Neural cell (in vitro differentiated cells): ENCODE measurements at regions not wholly inside any gene's neighbourhood (a gene's known extent, or its start where the extent isn't known, plus 50 kb on each side); places are given as distances from the start of the nearest gene placed in this dataset.

Experiments
- CTCF ChIP-seq: fragments of 450-650 bp; IDR thresholded peaks from 2 replicates; pipeline ENCODE4 v1.5.1; 2014; ENCODE audit warnings: antibody characterized with exemption, mild to moderate bottlenecking, moderate library complexity; ENCODE audit not compliant: poor library complexity, severe bottlenecking
- EP300 ChIP-seq: fragments of 450-650 bp; conservative IDR thresholded peaks from 2 replicates; pipeline ENCODE4 v1.6.1; 2014; ENCODE audit warnings: antibody characterized with exemption, mild to moderate bottlenecking, moderate library complexity; ENCODE audit not compliant: poor library complexity, severe bottlenecking
- EZH2 ChIP-seq: fragments of 200-600, 300-800 bp; shearing (Covaris generic), sonication (generic); IDR thresholded peaks from 2 replicates; pipeline ENCODE4 v1.6.1; 2014; ENCODE audit warnings: antibody characterized with exemption, low read length, borderline replicate concordance, mild to moderate bottlenecking; ENCODE audit not compliant: insufficient read depth, poor library complexity, severe bottlenecking
- MXI1 ChIP-seq: fragments of 450-650 bp; conservative IDR thresholded peaks from 2 replicates; pipeline ENCODE4 v1.6.1; 2014; ENCODE audit warnings: antibody characterized with exemption, mild to moderate bottlenecking; ENCODE audit not compliant: poor library complexity, severe bottlenecking
- POLR2AphosphoS5 ChIP-seq: IDR thresholded peaks from 2 replicates; pipeline ENCODE4 v1.6.1; 2012
- RAD21 ChIP-seq: fragments of 450-650 bp; conservative IDR thresholded peaks from 2 replicates; pipeline ENCODE4 v1.6.1; 2014; ENCODE audit warnings: antibody characterized with exemption, mild to moderate bottlenecking, moderate library complexity
- REST ChIP-seq: IDR thresholded peaks from 2 replicates; pipeline ENCODE4 v1.6.1; 2012; ENCODE audit warnings: borderline replicate concordance
- SMC3 ChIP-seq: fragments of 450-650 bp; conservative IDR thresholded peaks from 2 replicates; pipeline ENCODE4 v1.6.1; 2014; ENCODE audit warnings: antibody characterized with exemption, mild to moderate bottlenecking, moderate library complexity; ENCODE audit not compliant: poor library complexity
- TAF1 ChIP-seq: IDR thresholded peaks from 2 replicates; pipeline ENCODE4 v1.6.1; 2012; ENCODE audit warnings: low read depth

GRCh38 chr22:34855471-34855870 lies 210.5 kb upstream of the ISX start:
- TF ChIP-seq EZH2 (no peak), CTCF (no peak), RAD21 (no peak), EP300 (no peak), TAF1 (no peak), REST (no peak), POLR2AphosphoS5 (no peak), MXI1 (no peak), SMC3 (no peak)
